ENCODE measurements at regions not wholly inside any gene's neighbourhood (a gene's known extent, or its start where the extent isn't known, plus 50 kb on each side); places are given as distances from the start of the nearest gene placed in this dataset.

DNA sequence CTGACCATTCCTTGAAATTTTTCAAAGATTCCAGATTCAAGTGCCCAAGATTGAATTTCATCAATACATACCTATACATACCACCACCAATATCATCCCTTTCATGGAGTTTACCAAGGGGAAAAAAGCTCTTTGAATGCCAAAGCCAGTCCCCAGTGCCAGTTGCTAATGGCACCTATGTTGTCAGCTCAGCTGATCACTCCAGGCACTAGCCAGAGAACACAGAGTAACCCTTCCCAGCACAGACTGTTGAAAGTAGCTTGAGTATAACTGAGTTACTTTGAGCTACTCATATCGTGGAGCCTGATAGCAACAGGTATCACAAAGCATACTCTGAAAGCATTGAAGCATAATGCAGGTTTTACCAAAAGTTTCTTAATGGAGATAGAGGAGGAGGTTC, 133.9 kb upstream of the NFIA start:
- no peak overlapping the region for H3K27ac Mint-ChIP-seq
- Histone ChIP-seq H3T11ph (ENCODE audit: low read length) (no peak overlapping the region), H2AFZ (ENCODE audit: low read length) (no peak overlapping the region)

More for the DNA sequence above, 133.9 kb upstream of the NFIA start:
- Histone ChIP-seq H3K79me1 (ENCODE audit: insufficient read depth, low read depth, low read length, poor library complexity, severe bottlenecking) (no peaks in the 10 kb centered on the region), H2BK15ac (ENCODE audit: low read depth, low read length) (no peak overlapping the region), H3K23ac (ENCODE audit: insufficient read length, low read depth, low read length) (no peak overlapping the region), H3K27me3 (ENCODE audit: insufficient read depth, low read length) (no peaks in the 10 kb centered on the region), H3K4me1 (ENCODE audit: insufficient read depth, low read length) (peaks cover 9% of the 10 kb centered on the region; the same call in 1 of the 2 replicates), H3K27ac (ENCODE audit: insufficient read length, low read depth, low read length) (no peak overlapping the region), H2BK20ac (ENCODE audit: low read depth, low read length, poor library complexity, severe bottlenecking) (no peak overlapping the region), H4K91ac (ENCODE audit: insufficient read length, low read depth, low read length) (no peak overlapping the region), H4K8ac (replicated peaks; ENCODE audit: insufficient read length, low read depth, low read length) (no peak overlapping the region), H2BK5ac (ENCODE audit: insufficient read length, low read length) (no peak overlapping the region), H2AK5ac (ENCODE audit: insufficient read length, low read length) (no peak overlapping the region), H3K56ac (ENCODE audit: insufficient read length, low read depth, low read length) (no peak overlapping the region), H3K4ac (ENCODE audit: low read depth, low read length) (no peak overlapping the region), H4K20me1 (ENCODE audit: control insufficient read depth, insufficient read depth, insufficient read length) (no peaks in the 10 kb centered on the region), H2BK12ac (ENCODE audit: insufficient read length, low read depth, low read length) (no peak overlapping the region), H3K14ac (ENCODE audit: insufficient read depth, low read length) (no peak overlapping the region), H3K4me2 (ENCODE audit: insufficient read depth, insufficient read length, low read length) (no peak overlapping the region), H3K79me2 (ENCODE audit: insufficient read depth, low read length) (no peaks in the 10 kb centered on the region), H2BK120ac (ENCODE audit: low read depth, low read length, poor library complexity, severe bottlenecking) (no peak overlapping the region), H3K9ac (ENCODE audit: extremely low read depth, insufficient read length, low read length) (no peak overlapping the region), H3K23me2 (ENCODE audit: insufficient read length, low read depth, low read length, poor library complexity, severe bottlenecking) (no peaks in the 10 kb centered on the region), H3K9me3 (ENCODE audit: control insufficient read depth, low read depth, low read length) (no peaks in the 10 kb centered on the region), H4K5ac (ENCODE audit: insufficient read length, low read depth, low read length) (no peak overlapping the region), H3K18ac (ENCODE audit: insufficient read length, low read depth, low read length) (no peak overlapping the region)
- H3K27me3 Mint-ChIP-seq (ENCODE audit: low read depth): peaks cover 2% of the 10 kb centered on the region; the same call in 1 of the 2 replicates
- H3K4me3 Mint-ChIP-seq: no peak overlapping the region
- no peaks in the 10 kb centered on the region for H3K9me3 Mint-ChIP-seq
- H3K4me1 Mint-ChIP-seq: peaks cover 22 to 24% of the 10 kb centered on the region in 2 experiments
- TF ChIP-seq, protein P1, sequence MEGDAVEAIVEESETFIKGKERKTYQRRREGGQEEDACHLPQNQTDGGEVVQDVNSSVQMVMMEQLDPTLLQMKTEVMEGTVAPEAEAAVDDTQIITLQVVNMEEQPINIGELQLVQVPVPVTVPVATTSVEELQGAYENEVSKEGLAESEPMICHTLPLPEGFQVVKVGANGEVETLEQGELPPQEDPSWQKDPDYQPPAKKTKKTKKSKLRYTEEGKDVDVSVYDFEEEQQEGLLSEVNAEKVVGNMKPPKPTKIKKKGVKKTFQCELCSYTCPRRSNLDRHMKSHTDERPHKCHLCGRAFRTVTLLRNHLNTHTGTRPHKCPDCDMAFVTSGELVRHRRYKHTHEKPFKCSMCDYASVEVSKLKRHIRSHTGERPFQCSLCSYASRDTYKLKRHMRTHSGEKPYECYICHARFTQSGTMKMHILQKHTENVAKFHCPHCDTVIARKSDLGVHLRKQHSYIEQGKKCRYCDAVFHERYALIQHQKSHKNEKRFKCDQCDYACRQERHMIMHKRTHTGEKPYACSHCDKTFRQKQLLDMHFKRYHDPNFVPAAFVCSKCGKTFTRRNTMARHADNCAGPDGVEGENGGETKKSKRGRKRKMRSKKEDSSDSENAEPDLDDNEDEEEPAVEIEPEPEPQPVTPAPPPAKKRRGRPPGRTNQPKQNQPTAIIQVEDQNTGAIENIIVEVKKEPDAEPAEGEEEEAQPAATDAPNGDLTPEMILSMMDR (conservative IDR thresholded peaks at IDR 0.05): no peak
- no peaks in the 10 kb centered on the region for H3K36me3 Mint-ChIP-seq (ENCODE audit: insufficient read depth in 1 of 3, low read depth in 3 of 3)
- no CpG with 5 or more reads among the region's 1 CpG for WGBS (ENCODE audit: extremely low coverage, insufficient read length, low lambda C conversion rate)
- DNase-seq: no peak
